Ishikawa (cell line): ENCODE measurements at regions not wholly inside any gene's neighbourhood (a gene's known extent, or its start where the extent isn't known, plus 50 kb on each side); places are given as distances from the start of the nearest gene placed in this dataset.

ENCODE experiments used
- CEBPB ChIP-seq: IDR thresholded peaks from 2 replicates; pipeline ENCODE4 v1.6.1; 2012
- CREB1 ChIP-seq: IDR thresholded peaks from 2 replicates; pipeline ENCODE4 v1.6.1; 2012; ENCODE audit warnings: low read depth
- EGR1 ChIP-seq: IDR thresholded peaks from 2 replicates; pipeline ENCODE4 v1.6.1; 2012
- EP300 ChIP-seq: IDR thresholded peaks from 2 replicates; pipeline ENCODE4 v1.6.1; 2012; ENCODE audit warnings: borderline replicate concordance
- FOXM1 ChIP-seq: IDR thresholded peaks from 2 replicates; pipeline ENCODE4 v1.6.1; 2012; ENCODE audit warnings: low read depth, borderline replicate concordance
- MAX ChIP-seq: IDR thresholded peaks from 2 replicates; pipeline ENCODE4 v1.6.1; 2012
- NFIC ChIP-seq: IDR thresholded peaks from 2 replicates; pipeline ENCODE4 v1.6.1; 2012
- RAD21 ChIP-seq: IDR thresholded peaks from 2 replicates; pipeline ENCODE4 v1.6.1; 2012; ENCODE audit warnings: low read depth
- REST ChIP-seq: IDR thresholded peaks from 2 replicates; pipeline ENCODE4 v1.6.1; 2012; ENCODE audit warnings: low read depth, mild to moderate bottlenecking
- TAF1 ChIP-seq: IDR thresholded peaks from 2 replicates; pipeline ENCODE4 v1.6.1; 2012; ENCODE audit warnings: low read depth, mild to moderate bottlenecking
- TCF12 ChIP-seq: IDR thresholded peaks from 2 replicates; pipeline ENCODE4 v1.6.1; 2012; ENCODE audit warnings: low read depth
- TEAD4 ChIP-seq: IDR thresholded peaks from 2 replicates; pipeline ENCODE4 v1.6.1; 2012
- USF1 ChIP-seq: IDR thresholded peaks from 2 replicates; pipeline ENCODE4 v1.6.1; 2012
- YY1 ChIP-seq: IDR thresholded peaks from 2 replicates; pipeline ENCODE4 v1.6.1; 2012; ENCODE audit warnings: low read depth
- ZBTB7A ChIP-seq: IDR thresholded peaks from 2 replicates; pipeline ENCODE4 v1.6.1; 2012; ENCODE audit warnings: low read depth

GRCh38 chr9:95635986-95636671 is 119.4 kb upstream of the PTCH1 start:
- no peak for TF ChIP-seq CEBPB
- no peak for TF ChIP-seq RAD21
- TF ChIP-seq MAX, result no peak
- TF ChIP-seq NFIC, result no peak
- TF ChIP-seq FOXM1, result no peak
- TF ChIP-seq TAF1, result no peak
- TF ChIP-seq TCF12, result no peak
- no peak for TF ChIP-seq YY1
- no peak for TF ChIP-seq EGR1
- TF ChIP-seq ZBTB7A, result no peak
- TF ChIP-seq EP300, result no peak

- TF ChIP-seq REST (no peak), CREB1 (no peak), FOXM1 (no peak), TCF12 (no peak), EGR1 (no peak), EP300 (no peak), CEBPB (no peak), YY1 (no peak), RAD21 (no peak), NFIC (no peak), TEAD4 (no peak), TAF1 (no peak), MAX (no peak), USF1 (no peak), ZBTB7A (no peak)
Measured at GRCh38 chr9:95634536-95634935, 117.8 kb upstream of the PTCH1 start.

GRCh38 chr9:95634114-95634513 is 117.3 kb upstream of the PTCH1 start:
- no peak for TF ChIP-seq EGR1
- TF ChIP-seq TEAD4, result no peak
- TF ChIP-seq EP300, result no peak
- TF ChIP-seq ZBTB7A, result no peak
- TF ChIP-seq CEBPB, result no peak

- TF ChIP-seq CEBPB, result no peak
- TF ChIP-seq TAF1, result no peak
- TF ChIP-seq REST, result no peak
Measured at GRCh38 chr9:95629585-95629984, 112.8 kb upstream of the PTCH1 start.

GRCh38 chr9:95627802-95628201 is 111.0 kb upstream of the PTCH1 start:
- TF ChIP-seq EGR1 (no peak), CREB1 (no peak), FOXM1 (no peak), TCF12 (no peak), MAX (no peak), CEBPB (no peak), NFIC (no peak), TAF1 (no peak), EP300 (no peak)

GRCh38 chr9:95626885-95627558 is 110.3 kb upstream of the PTCH1 start:
- TF ChIP-seq USF1 (no peak), EGR1 (no peak), EP300 (no peak), RAD21 (no peak), YY1 (no peak), MAX (no peak), CREB1 (no peak), CEBPB (no peak), TAF1 (no peak), ZBTB7A (no peak), NFIC (no peak), TCF12 (no peak), TEAD4 (no peak), FOXM1 (no peak), REST (no peak)
